Transverse colon (tissue), 4 donors: ENCODE measurements at regions not wholly inside any gene's neighbourhood (a gene's known extent, or its start where the extent isn't known, plus 50 kb on each side); places are given as distances from the start of the nearest gene placed in this dataset.

Experiments used
- EP300 ChIP-seq: sonication (generic); formaldehyde crosslinking; IDR thresholded peaks from one replicate; pipeline ENCODE4 v1.6.1; 2017; ENCODE audit warnings: antibody characterized with exemption, low read depth
- POLR2A ChIP-seq: fragments of 450-650 bp; IDR thresholded peaks from one replicate; pipeline ENCODE4 v1.6.1; 2016; ENCODE audit warnings: antibody characterized with exemption, mild to moderate bottlenecking, moderate library complexity
- POLR2AphosphoS5 ChIP-seq, 3 donors: sonication (generic); formaldehyde crosslinking; IDR thresholded peaks; one replicate each; pipeline ENCODE4 v1.6.1; 2016; ENCODE audit warnings: antibody characterized with exemption in 3 of 3
- TF ChIP-seq, protein P1 (sequence below), 5 experiments: fragments of 200-600 bp in 3 of 5; fragments of 450-650 bp in 2 of 5; sonication (generic) in 3 of 5; IDR thresholded peaks; 1 replicate in 2 of 5; 2 replicates in 3 of 5; pipeline ENCODE4 v1.5.1; 2016 to 2017; ENCODE audit warnings: antibody characterized with exemption in 5 of 5, inconsistent platforms in 3 of 5, mild to moderate bottlenecking in 2 of 5, moderate library complexity in 1 of 5

DNA sequence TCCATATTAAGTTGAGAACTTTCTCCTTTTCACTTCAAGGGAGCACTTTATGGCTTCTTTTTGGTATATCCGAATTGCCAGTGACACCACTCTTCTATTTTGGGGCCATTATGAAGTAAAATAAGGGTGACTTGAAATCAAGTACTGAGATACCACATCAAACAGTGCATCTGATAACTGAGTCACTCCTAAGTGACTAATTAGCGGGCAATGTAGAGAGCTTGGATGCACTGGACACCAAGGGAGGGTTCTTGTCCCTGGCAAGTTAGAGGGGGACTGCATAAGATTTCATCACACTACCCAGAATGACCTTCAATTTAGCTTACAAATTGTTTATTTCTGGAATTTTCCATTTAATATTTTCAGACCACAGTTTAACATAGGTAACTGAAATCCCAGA lies 813.9 kb upstream of the CDH10 start:
- TF ChIP-seq, protein P1, sequence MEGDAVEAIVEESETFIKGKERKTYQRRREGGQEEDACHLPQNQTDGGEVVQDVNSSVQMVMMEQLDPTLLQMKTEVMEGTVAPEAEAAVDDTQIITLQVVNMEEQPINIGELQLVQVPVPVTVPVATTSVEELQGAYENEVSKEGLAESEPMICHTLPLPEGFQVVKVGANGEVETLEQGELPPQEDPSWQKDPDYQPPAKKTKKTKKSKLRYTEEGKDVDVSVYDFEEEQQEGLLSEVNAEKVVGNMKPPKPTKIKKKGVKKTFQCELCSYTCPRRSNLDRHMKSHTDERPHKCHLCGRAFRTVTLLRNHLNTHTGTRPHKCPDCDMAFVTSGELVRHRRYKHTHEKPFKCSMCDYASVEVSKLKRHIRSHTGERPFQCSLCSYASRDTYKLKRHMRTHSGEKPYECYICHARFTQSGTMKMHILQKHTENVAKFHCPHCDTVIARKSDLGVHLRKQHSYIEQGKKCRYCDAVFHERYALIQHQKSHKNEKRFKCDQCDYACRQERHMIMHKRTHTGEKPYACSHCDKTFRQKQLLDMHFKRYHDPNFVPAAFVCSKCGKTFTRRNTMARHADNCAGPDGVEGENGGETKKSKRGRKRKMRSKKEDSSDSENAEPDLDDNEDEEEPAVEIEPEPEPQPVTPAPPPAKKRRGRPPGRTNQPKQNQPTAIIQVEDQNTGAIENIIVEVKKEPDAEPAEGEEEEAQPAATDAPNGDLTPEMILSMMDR (IDR thresholded peaks at IDR 0.05) = no peak
- TF ChIP-seq POLR2A = no peak
- no peak for TF ChIP-seq POLR2AphosphoS5 (IDR thresholded peaks at IDR 0.05)
- TF ChIP-seq EP300 = no peak
